A549 (cell line): ENCODE measurements at regions not wholly inside any gene's neighbourhood (a gene's known extent, or its start where the extent isn't known, plus 50 kb on each side); places are given as distances from the start of the nearest gene placed in this dataset.

Experiments used
- CTCF ChIP-seq: fragments of >200 bp; sonication (Bioruptor Twin); formaldehyde crosslinking; IDR thresholded peaks from 3 replicates; pipeline ENCODE4 v1.5.1; 2016
- HMGXB4 ChIP-seq: fragments of 250-450 bp; sonication (Bioruptor Pico); IDR thresholded peaks from 2 replicates; pipeline ENCODE4 v1.5.0; 2021; ENCODE audit warnings: mild to moderate bottlenecking, moderate library complexity, borderline replicate concordance
- POLR2A ChIP-seq: IDR thresholded peaks from 2 replicates; pipeline ENCODE4 v1.6.1; 2012; ENCODE audit warnings: mild to moderate bottlenecking, low read length
- TF ChIP-seq, protein P1 (sequence below): fragments of 200-600 bp; sonication (generic); IDR thresholded peaks from 2 replicates; pipeline ENCODE4 v1.6.1; 2016; ENCODE audit warnings: antibody characterized with exemption, mild to moderate bottlenecking, moderate library complexity

DNA sequence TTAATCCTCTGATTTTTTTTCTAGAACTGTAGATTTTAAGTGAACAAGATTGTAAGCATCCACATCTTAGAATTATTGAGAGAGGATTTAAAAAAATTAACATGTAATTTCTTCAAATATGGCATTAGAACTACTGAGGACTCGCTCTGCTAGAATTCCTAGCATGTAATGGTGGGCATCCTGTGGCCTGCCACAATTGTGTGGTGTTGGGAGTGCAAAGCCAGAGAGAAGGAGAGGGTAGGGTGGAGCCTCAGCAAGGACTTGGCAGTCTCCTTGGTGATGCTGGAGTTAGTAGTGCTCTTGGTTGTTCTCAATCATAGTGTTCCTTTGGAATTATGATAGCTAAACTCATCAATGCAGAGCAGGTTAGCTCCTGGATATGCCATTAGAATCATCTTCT is 443.9 kb upstream of the TBL1XR1 start:
- no peak for TF ChIP-seq HMGXB4 (CRISPR knock-in tag)
- no peak for TF ChIP-seq CTCF
- TF ChIP-seq POLR2A = no peak
- TF ChIP-seq, protein P1, sequence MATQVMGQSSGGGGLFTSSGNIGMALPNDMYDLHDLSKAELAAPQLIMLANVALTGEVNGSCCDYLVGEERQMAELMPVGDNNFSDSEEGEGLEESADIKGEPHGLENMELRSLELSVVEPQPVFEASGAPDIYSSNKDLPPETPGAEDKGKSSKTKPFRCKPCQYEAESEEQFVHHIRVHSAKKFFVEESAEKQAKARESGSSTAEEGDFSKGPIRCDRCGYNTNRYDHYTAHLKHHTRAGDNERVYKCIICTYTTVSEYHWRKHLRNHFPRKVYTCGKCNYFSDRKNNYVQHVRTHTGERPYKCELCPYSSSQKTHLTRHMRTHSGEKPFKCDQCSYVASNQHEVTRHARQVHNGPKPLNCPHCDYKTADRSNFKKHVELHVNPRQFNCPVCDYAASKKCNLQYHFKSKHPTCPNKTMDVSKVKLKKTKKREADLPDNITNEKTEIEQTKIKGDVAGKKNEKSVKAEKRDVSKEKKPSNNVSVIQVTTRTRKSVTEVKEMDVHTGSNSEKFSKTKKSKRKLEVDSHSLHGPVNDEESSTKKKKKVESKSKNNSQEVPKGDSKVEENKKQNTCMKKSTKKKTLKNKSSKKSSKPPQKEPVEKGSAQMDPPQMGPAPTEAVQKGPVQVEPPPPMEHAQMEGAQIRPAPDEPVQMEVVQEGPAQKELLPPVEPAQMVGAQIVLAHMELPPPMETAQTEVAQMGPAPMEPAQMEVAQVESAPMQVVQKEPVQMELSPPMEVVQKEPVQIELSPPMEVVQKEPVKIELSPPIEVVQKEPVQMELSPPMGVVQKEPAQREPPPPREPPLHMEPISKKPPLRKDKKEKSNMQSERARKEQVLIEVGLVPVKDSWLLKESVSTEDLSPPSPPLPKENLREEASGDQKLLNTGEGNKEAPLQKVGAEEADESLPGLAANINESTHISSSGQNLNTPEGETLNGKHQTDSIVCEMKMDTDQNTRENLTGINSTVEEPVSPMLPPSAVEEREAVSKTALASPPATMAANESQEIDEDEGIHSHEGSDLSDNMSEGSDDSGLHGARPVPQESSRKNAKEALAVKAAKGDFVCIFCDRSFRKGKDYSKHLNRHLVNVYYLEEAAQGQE = no peak
